Left kidney (tissue), 1 donor: ENCODE measurements at regions not wholly inside any gene's neighbourhood (a gene's known extent, or its start where the extent isn't known, plus 50 kb on each side); places are given as distances from the start of the nearest gene placed in this dataset.

Experiments used
- DNase-seq: peaks from one replicate; pipeline ENCODE4 v3.0.0-alpha.2; 2013

DNA sequence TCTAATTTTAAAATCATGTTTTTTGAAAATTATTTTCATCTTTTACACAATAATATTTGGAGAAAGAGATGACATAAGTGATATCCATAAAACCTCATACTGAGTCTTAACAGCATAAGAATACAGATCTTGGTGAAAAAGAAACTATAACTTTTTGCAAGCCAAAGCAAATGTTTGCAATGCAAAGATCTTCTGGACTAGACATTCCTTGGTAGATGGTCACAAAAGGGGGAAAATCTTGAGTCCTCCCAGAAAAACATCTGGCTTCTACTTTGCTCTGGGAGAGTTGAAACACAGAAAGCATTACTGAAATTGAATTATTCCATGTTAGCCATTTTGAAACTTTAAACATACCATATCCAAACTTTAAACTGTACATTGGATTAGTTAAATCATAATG lies 308.2 kb downstream of the ANXA1 start:
- no peak for DNase-seq

GRCh38 chr9:73468716-73469115 lies 317.1 kb downstream of the ANXA1 start:
- no peak for DNase-seq

GRCh38 chr9:73470766-73471165 lies 319.1 kb downstream of the ANXA1 start:
- no peak for DNase-seq

GRCh38 chr9:73474002-73474600 lies 322.4 kb downstream of the ANXA1 start:
- DNase-seq = no peak

- DNase-seq = no peak
Measured at GRCh38 chr9:73474625-73475024, 323.0 kb downstream of the ANXA1 start.

DNA sequence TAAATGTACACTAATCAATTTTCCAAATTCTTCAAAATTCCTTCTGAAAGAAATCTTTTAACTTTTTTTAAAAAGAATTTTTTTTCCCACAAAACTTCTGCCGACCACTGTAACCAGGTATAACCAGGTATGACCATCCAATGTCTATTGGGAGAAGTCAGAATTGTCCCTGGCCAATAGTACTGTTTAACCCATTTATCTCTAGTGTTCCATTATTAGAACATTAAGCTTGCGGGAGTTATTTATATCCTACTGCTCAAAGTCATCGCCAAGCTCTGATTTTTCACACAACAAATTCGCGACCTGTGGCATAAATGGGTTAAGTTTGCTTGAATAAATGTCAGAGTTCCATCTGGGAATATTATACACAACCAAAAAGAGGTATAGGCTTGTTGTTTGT lies 343.2 kb downstream of the ANXA1 start:
- DNase-seq = no peak

- no peak for DNase-seq
Measured at GRCh38 chr9:73497796-73498195, 346.1 kb downstream of the ANXA1 start.

DNA sequence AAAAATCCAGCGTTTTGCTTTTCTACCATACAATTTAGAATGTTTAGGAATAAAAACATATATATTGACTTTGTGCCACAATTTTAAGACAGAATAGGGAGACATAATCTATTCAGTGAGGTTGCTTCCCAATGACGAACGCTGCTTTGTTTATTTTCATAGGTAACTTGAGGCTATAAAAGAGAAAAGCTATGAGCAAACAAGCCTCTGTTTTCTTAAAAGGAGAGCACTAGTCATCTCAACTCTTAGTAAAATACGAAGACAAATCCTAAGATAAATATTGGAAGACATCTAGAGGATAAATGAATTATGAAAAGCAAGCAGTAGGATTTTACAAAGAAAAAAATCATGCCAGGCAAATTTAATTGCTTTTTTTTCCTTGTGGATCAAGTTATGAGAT lies 363.6 kb downstream of the ANXA1 start:
- DNase-seq = no peak

DNA sequence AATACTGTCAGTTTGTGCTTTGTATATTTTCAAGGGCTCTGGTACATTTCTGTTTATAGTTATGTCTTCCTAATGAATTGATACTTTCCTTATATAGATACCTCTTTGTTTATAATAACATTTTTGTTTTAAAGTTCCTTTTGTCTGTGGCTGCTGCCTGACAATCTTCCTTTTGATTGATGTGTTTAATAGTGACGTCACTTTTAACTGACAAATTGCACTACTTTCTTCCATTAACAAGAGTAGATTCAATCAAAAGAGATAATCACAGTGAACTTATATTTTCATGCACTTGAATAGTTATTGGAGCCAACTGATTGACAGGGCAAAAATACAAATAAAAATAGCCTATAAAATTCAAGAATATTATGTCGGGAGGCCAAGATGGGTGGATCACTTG lies 371.7 kb downstream of the ANXA1 start:
- DNase-seq = no peak

DNA sequence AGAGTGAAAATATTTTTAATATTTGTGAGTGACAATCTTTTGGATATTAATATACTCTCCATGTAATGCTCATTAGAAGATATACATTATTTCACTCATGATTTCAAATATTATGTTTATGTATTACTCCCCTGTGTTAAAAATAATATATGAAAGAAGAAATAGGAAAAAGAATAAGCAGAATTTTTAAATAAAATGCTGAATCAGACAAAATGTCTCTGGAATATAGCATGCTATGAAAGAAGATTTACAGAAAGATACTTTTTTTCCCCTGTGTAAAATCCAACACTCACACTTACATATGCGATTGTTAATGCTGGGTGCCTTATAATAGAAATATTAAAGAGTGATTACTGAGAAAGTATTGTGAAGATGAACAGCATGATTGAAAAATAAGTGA lies 373.7 kb downstream of the ANXA1 start:
- DNase-seq = no peak

DNA sequence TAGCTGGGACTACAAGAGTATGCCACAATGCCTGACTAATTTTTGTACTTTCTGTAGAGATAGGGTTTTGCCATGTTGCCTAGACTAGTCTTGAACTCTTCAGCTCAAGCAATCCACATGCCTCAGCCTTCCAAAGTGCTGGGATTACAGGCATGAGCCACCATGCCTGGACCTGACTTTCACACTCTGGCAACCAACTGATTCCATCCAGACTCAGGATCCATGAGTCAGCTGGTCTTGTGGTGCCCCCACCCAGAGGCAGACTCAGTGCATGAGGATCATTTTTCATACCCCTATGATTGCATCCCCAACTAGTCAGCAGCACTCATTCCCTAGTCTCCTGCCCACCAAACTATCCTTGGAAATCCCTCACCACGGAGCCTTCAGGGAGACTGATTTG lies 375.9 kb downstream of the ANXA1 start:
- DNase-seq = no peak

- DNase-seq = no peak
Measured at GRCh38 chr9:73528926-73529325, 377.3 kb downstream of the ANXA1 start.

GRCh38 chr9:73529666-73530065 lies 378.0 kb downstream of the ANXA1 start:
- DNase-seq = no peak

DNA sequence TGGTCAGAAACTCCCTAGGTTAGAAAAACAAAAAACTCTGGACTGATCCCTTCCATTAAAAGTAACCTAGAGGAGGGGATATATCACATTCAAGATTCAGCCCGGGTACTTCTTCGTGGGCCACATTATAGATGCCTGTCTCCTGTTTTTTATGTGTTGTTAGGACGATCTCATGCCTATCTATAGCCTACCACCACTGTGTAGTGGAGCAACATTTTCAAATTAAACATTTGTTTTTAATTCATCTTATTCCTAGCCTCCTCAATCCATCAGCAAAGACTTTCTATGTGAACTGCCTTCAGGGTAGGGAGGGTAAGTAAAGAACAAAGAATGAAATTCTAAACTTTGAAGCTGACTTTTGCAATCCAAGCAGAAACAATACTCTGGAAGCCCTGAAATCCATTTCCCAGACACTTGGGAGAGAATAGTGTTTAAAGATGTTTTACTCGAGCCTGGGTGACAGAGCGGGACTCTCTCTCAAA lies 379.4 kb downstream of the ANXA1 start:
- no peak for DNase-seq

DNA sequence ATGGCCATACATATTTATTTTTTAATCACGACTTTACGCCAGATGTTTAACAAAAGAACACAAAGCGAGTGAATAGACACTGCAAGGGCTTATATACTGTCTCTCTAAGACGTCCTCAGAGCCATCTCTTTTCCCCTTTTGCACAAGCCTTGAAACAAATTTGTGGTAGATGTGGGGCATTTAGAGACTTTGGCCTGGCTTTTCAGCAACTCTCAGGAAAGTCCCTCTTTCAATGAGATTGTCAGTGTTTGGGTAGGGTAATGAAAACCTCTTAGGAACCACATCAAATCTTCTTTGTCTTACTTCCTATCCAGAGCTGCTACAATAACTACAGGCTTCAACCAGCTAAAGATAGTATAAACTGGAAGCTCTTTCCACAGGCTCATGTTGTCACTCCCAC lies 380.0 kb downstream of the ANXA1 start:
- DNase-seq = no peak

DNA sequence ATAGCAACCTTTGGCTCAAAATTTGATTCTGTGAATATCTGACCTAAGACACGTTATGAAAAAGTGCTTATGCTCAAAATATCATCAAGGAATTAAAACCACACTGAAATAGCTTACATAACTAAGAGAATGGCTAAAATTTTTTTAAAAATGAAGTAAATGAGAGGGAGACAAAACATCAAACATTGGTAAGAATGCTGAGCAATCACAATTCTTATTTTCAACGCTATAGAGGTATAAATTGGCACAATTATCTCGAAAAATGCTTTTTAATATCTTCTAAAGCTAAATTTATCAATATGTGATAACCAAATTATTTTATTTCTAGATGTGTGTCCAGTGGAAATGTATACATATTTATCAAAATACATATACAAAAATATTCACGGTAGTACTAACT lies 381.3 kb downstream of the ANXA1 start:
- no peak for DNase-seq

DNA sequence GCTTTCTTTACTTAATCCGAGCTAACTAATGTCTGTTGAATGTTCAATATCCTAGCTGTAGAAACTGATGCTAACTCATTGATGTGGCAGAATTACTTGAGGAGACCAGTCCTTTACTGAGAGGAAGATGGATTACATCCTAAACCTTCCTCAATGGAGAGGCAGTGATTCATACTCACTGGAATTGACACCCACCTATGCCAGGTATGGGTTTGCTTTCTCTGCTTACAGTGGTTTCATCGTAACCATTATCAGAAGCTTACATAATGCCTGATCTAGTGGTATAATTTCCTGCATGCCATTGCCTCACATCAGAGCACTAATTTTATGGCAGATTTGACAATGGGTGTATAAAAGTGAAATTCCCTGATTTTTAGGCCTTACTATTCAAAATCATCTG lies 384.7 kb downstream of the ANXA1 start:
- DNase-seq = no peak

DNA sequence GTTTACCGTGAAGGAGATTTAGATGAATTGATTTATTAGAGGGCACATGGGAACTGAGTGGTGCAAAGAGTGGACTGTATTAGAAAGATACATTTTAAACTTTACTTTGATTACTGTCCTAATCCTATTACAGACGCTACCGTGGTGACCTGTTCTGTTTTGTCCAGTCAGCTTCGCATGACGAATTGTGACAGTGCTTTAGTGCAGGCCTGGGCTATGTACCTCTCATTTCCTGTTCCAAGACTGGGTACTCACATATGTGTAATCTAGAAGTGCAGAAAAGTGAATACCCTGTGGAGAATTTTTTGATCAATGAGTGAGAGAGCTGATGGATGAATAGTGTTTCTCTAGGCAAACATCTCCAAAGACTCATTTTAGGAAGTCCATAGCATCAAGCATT lies 385.9 kb downstream of the ANXA1 start:
- DNase-seq = no peak

- DNase-seq = no peak
Measured at GRCh38 chr9:73539881-73540390, 388.3 kb downstream of the ANXA1 start.

DNA sequence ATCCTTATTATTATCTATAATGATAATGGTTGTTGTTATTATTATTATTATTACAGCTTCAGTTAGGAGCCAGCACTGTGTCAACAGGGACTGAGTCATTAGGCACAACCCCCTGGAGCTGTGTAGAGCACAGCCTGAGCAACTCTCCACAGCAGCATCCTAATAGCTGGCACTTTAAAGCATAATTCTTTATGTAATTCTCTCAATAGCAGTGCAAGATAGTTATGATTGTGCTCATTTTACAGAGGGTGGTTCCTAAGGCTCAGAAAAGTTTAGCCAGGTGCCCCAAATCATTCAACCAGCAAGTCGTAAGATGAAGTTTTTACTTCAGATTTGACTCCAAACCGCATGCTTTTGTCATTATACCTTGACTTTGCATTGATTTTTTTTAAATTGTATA lies 390.3 kb downstream of the ANXA1 start:
- DNase-seq = no peak

DNA sequence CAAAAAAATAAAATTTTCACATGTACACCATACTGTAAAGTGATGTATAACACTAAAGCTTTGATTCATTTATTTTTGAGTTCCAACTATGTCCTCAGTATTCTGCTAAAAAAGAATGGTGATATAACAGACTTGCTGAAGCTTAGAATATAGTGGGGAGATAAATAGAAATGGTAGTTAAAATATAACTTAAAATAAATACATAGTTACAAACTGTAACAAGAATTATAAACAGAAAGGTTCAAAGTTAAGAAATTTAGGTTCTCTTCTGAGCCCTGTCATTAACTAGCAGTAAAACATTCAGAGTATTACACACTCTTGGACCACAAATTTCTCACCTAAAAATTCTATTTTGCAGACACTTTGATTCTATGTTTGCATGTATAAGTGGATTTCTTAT lies 392.1 kb downstream of the ANXA1 start:
- no peak for DNase-seq

DNA sequence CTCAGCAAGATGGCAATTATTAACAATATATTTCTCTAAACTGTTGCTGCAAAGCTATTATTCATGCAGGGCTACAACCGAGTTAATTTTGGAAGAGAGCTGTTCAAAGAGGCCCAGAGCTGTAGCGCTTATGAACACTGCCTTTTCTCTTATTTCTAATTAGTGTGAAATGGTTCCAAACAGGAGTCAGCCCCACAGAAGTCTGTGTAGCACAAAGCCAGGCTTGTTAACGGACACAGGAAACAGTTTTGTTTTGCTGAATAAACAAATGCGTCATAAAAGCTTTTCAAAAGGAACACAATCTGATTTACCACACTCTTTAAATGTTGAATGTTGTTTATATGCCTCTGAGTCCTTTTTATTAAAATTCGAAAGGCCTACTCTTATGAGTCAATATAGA lies 396.5 kb downstream of the ANXA1 start:
- no peak for DNase-seq

- DNase-seq = no peak
Measured at GRCh38 chr9:73549991-73550390, 398.3 kb downstream of the ANXA1 start.

DNA sequence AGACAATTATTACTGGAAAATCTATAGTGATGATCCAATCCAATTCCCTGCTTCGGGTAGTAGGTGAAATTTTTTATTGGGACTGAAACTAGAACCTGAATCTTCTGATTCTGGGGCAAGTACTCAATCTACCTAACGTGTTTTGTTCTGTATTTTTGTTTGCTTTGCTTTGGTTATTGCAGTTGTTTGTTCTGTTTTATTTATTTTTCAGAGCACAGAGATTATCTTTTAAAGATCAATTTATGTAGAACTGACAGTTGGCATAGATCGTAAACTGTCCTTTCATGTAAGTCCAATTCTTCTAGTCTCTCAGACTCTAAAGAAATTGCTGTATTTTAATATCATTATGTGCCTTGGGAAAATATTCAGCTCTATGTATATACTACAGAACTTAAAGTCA lies 401.6 kb downstream of the ANXA1 start:
- no peak for DNase-seq

GRCh38 chr9:73558471-73558870 lies 406.8 kb downstream of the ANXA1 start:
- no peak for DNase-seq
